Keratinocyte (primary cell): ENCODE measurements at regions not wholly inside any gene's neighbourhood (a gene's known extent, or its start where the extent isn't known, plus 50 kb on each side); places are given as distances from the start of the nearest gene placed in this dataset.

Experiments used
- EZH2 ChIP-seq: IDR thresholded peaks from one replicate; pipeline ENCODE4 v1.6.1; 2012; ENCODE audit warnings: inconsistent platforms, mild to moderate bottlenecking, low read length, moderate library complexity
- TF ChIP-seq, protein P1 (sequence below), 3 experiments: IDR thresholded peaks in 1 of 3; conservative IDR thresholded peaks in 1 of 3; optimal IDR thresholded peaks in 1 of 3; 2 replicates in 2 of 3; 3 replicates in 1 of 3; pipeline versions ENCODE3 to v1.5.1; 2011; ENCODE audit warnings: low read length in 3 of 3, mild to moderate bottlenecking in 3 of 3, moderate library complexity in 2 of 3, control low read depth in 1 of 3, inconsistent platforms in 1 of 3; ENCODE audit not compliant: insufficient read depth in 2 of 3; ENCODE audit errors: extremely low read depth in 1 of 3

DNA sequence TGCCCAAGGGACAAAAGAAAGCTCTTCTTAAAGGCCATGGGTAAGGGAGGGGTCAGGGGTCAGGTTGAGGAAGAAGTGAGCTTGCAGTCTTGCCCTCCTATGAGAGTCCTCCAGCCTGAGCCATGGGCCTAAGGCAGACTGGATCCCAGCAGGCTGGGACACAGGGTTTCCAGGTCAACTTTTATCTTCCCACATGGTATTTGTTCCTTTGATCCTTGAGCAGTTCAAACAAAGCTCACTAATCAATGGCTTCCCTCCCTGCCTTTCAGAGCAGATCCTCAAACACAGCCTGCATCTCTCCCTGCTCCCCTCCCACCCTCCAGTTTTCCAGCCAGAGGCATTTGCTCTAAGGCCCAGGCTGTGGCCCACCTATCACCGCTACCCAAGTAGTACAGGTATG, 589.3 kb downstream of the INSC start:
- TF ChIP-seq, protein P1, sequence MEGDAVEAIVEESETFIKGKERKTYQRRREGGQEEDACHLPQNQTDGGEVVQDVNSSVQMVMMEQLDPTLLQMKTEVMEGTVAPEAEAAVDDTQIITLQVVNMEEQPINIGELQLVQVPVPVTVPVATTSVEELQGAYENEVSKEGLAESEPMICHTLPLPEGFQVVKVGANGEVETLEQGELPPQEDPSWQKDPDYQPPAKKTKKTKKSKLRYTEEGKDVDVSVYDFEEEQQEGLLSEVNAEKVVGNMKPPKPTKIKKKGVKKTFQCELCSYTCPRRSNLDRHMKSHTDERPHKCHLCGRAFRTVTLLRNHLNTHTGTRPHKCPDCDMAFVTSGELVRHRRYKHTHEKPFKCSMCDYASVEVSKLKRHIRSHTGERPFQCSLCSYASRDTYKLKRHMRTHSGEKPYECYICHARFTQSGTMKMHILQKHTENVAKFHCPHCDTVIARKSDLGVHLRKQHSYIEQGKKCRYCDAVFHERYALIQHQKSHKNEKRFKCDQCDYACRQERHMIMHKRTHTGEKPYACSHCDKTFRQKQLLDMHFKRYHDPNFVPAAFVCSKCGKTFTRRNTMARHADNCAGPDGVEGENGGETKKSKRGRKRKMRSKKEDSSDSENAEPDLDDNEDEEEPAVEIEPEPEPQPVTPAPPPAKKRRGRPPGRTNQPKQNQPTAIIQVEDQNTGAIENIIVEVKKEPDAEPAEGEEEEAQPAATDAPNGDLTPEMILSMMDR (optimal IDR thresholded peaks at IDR 0.05 in 1 of 3, IDR thresholded peaks at IDR 0.05 in 1 of 3, conservative IDR thresholded peaks at IDR 0.05 in 1 of 3; ENCODE audit: extremely low read depth in 1 of 3, insufficient read depth in 2 of 3, low read length in 3 of 3): no peak
- no peak for TF ChIP-seq EZH2
